GM10248 (cell line): ENCODE measurements at regions not wholly inside any gene's neighbourhood (a gene's known extent, or its start where the extent isn't known, plus 50 kb on each side); places are given as distances from the start of the nearest gene placed in this dataset.

ENCODE experiments used
- CTCF ChIA-PET: fragments of 300-600 bp; sonication (Branson Sonifier 250); formaldehyde crosslinking; extraction: SDS; loops from one replicate; lab custom pipeline; 2021; ENCODE audit warnings: antibody characterized with exemption; lab: Yijun Ruan, JAX
- POLR2A ChIA-PET: fragments of 350-650 bp; sonication (Branson Sonifier 250); formaldehyde crosslinking; extraction: SDS; loops from one replicate; lab custom pipeline; 2020; ENCODE audit warnings: antibody characterized with exemption; lab: Yijun Ruan, JAX
- DNase-seq: peaks from one replicate; pipeline ENCODE4 v3.0.0; 2012; ENCODE audit errors: extremely low spot score
- CTCF ChIP-seq: IDR thresholded peaks from 2 replicates; pipeline ENCODE4 v1.5.1; 2012; ENCODE audit warnings: mild to moderate bottlenecking, low read depth; ENCODE audit errors: extremely low read depth, missing control alignments, control extremely low read depth

- DNase-seq = no peak
- POLR2A ChIA-PET = interaction anchor here (0.8 kb wide), 1 partner anchor 198 kb away, joined by 3 read pairs; no protein-coding TSS in a partner anchor
- no peak for TF ChIP-seq CTCF
- CTCF ChIA-PET = interaction anchor here (0.9 to 1.5 kb wide), 4 partner anchors 26 to 177 kb away, joined by 3 read pairs; no protein-coding TSS in a partner anchor
Observed at GRCh38 chr2:207332480-207333212, 166.9 kb upstream of the KLF7 start.

GRCh38 chr2:207333599-207334300 is 168.0 kb upstream of the KLF7 start:
- no peak for DNase-seq
- ChIA-PET POLR2A (no interaction called here), CTCF (interaction anchor here (1.0 to 1.3 kb wide), 2 partner anchors 23 to 48 kb away, joined by 3 read pairs; no protein-coding TSS in a partner anchor)
- TF ChIP-seq CTCF = no peak

- no peak for DNase-seq
- POLR2A ChIA-PET = no interaction called here
- CTCF ChIA-PET = interaction anchor here (1.0 to 1.6 kb wide), 3 partner anchors 18 to 48 kb away, joined by 3 to 6 read pairs (median 3); no protein-coding TSS in a partner anchor
- no peak for TF ChIP-seq CTCF
Observed at GRCh38 chr2:207334301-207334623, 168.5 kb upstream of the KLF7 start.

DNA sequence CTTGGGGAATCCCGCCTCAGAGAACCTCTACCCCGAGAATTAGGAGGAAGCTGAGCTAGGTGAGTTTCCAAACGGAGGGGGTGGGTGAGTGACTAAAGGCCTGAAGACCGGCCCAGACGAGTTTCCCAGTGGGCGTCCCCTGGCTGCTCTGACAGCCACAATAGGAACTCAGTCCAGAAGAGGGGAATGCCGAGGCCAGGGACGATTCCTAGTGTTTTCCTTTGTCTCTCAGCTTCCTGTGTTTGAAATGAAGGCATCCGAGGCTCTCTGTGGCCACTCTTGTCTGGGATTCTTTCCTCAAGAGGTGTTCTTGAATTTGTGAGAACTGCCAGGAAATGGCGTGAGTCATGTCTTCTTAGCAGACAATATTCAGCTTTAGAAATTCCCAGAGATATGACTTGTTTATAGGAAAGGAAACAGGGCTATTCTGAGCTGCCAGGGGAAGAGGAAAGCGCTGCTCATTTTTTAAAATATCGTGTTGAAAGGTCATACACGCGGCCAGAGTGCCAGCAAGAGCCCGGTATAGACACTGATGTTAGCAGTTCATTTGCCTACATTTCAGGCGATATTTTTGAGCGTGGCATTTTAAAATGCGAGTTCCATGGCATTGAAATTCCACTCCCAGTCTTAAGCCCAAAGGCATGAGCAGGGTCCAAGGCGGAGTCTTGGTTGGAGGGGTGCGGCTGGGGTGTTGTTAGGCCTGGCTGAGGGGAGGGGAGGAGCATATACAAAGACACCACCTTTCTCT is 169.1 kb upstream of the KLF7 start:
- TF ChIP-seq CTCF = no peak
- ChIA-PET POLR2A (interaction anchor here (0.9 kb wide), 1 partner anchor 46 kb away, joined by 3 read pairs; no protein-coding TSS in a partner anchor), CTCF (interaction anchor here (1.0 to 1.6 kb wide), 4 partner anchors 12 to 49 kb away, joined by 3 to 6 read pairs (median 3); no protein-coding TSS in a partner anchor)
- DNase-seq = peak; percentile 27

GRCh38 chr2:207337234-207338219 is 171.8 kb upstream of the KLF7 start:
- ChIA-PET POLR2A (no interaction called here), CTCF (interaction anchor here (1.1 to 5.5 kb wide), 8 partner anchors 8 to 196 kb away, joined by 3 to 25 read pairs (median 4); no protein-coding TSS in a partner anchor)
- no peak for DNase-seq
- TF ChIP-seq CTCF = no peak
